ENCODE measurements at regions not wholly inside any gene's neighbourhood (a gene's known extent, or its start where the extent isn't known, plus 50 kb on each side); places are given as distances from the start of the nearest gene placed in this dataset.

DNA sequence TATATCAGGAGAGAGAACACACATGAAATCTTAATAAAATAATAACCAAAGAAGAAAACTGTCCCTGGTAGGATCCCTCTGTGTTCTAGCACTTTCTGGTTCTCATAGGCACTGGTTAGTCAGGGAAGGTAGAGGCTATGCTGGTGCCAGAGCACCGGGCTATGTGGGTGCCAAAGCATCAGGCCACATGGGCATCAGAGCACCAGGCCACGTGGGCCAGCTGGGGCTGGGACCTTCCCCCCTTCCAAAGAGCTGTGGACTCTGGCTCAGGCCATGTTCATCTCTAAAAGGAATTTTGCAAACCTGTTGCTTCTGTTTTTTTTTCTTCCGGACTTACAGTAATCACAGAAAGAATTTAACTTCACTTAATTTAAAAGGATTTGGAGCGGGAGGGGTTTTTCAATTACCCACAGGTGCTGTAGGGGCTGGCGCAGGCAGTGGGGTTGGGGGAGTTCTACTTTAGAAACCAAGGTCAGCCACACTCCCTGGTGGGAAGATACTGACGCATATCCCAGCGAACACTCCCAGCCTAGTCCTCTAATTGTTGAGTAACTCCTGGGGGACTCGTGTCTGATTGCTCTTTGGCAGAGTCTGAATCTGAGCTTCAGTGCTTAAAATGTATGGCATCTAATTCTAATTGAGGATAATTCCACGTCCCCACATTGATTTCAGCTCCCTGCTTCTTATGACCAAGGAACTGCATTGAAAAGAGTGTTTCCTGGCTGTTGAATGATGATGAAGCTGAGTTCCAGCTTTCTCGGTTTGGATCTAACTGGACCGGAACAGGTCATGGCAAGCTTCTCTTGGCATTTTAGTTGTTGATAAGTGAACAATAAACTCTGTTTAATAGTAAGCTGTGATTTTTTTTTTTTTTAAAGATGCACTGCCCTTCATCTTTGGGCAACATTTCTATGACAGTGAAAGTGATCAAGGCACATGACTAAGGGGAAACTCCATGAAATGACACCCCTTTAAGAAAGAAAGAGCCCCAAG lies 110.7 kb upstream of the FZD8 start:
- no peak for DNase-seq

DNA sequence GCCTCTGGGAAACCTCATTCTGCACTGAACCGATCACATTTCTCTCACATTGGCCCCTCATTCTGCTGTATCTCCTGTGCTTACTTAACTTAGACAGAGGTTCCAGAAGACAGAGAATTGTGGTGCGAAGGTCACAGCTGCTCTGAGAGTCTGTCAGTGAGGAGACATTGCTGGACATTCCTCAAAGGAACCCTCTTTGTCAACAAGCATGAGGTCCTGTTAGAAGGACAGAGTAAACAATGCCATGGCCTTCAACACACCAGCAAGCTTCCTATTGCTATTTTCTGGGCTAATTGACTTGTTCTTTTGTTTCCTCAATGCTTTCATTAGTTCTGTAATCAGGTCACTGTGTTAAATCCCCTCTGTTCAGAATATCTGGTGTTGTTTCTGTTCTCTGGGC lies 109.3 kb upstream of the FZD8 start:
- DNase-seq = no peak

DNA sequence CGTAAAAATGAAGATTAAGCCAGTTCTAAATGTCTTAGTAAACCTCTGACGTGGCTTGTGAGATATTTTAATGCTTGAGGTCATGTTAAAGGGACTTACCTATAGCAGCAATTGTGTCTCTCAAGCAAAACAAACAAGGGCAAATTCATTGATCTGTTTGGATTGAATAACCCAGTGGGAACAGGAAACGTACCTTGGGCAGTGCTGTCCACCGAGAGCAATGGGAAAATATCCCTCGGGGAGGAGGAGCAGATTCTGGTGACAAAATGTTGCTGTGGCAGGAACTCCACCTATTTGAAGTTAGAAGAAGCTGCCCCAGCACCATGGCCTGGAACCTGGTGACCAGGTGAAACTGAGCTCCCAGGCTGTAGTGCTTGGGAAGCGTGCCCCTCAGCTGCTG lies 107.1 kb upstream of the FZD8 start:
- DNase-seq = no peak

DNA sequence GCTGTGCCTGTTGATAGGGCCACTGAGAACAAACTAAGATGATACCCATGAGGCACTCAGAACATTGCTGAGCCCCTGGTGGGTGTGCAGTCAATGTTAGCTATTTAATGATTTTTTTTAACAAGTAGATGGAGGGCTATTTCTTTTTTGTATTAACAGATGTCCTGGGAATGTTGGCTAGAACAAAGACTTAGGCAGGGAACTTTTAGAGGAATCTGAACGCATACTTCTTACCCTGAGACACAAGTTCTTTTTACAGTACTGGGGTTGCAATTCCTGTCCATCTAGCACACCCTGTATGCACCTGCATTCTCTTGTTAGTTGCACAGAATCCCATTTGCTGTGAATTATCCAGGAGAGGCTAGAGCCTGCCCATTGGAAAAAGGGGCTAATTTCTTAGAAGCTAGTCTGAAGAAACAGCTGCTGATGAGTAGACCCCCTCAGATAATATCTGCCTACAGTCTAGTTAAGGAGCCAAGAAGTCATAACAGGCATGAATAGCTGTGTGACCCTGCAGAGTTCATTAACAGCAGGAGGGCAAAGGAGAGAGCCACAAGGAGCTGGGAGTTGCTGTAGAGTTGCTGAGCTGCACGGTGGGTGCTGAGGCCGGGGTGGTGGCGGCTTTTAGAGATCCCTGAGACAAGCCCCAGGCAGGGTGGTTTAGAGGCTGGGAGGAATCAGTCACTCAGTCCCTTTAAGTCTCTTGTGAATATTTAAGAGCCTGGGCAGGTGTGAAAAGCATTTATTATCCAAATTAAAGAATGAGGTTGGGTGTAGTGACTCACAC lies 103.7 kb upstream of the FZD8 start:
- DNase-seq = no peak

DNA sequence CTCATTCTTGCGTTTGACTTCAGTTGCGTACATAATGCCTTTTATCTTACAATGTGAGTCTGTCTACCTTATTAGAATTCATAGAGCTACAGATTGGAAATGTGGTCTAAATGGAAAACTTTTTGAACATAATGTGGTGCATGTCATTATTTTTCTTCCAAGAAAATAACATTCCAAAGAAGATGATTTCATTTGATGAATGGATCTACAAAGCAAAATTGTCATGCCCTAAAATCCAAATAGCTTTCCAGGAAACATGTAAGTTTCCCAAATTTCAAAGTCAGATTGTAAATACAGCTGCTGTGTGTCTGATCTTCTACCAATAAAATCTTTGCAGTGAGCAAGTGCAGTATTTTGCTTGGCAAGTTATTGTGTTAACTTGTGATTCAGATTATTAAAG lies 101.8 kb upstream of the FZD8 start:
- no peak for DNase-seq

DNA sequence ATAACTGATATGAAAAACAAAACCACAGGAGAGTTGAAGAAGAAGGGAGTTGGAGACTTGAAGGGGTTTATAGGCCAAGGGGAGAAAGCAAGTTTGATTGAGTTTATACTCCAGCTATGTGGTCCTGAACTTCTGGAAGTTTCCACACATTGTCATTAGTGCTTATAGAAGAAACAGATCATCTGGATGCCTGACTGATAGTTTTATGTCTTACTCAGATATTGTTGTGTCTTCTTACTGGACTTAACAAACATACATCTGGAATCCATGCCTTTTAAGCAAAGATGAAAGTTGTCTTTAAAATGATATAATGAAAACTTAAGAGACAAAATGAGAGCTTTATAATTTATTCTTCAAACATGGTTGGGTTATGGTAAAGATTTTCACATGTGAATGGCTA lies 101.3 kb upstream of the FZD8 start:
- no peak for DNase-seq

DNA sequence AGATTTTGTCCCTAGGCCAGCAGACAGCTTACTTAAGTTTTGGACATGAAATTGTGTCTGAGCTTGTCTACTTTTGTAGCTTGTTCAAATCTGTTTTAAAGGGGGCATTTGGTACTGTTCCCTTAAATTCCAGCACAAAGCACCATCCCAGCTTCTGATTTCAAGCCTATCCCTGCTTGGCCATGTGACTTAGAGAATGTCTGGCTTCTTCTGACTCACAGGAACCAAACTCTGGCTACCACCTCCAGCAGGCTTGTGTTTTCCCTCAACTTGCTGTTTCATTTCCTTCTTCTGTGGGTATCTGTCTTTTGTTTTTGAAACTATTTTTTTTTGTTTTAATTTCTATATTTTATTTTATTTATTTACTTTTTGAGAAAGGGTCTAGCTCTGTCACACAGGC lies 97.9 kb upstream of the FZD8 start:
- peak; percentile 36 for DNase-seq

DNA sequence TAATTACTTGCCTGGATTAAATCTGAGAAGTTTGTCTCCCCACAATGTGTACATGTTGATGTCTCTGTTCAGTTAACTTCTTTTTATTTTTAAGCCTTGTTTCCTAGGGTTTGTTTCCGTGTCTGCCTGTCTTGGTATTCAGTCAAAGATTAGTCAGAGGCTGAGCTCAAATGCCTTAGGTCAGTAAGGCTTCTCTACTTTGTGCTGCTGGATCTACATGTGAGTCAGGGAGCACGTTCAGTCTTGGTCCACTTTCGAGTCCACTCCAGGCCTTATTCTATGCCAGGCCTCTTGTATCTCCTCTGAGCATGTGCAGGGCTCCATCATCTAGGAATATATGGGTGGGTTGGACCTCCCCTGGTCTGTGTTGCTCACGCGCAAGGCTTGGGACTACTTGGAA lies 93.3 kb upstream of the FZD8 start:
- DNase-seq = no peak

DNA sequence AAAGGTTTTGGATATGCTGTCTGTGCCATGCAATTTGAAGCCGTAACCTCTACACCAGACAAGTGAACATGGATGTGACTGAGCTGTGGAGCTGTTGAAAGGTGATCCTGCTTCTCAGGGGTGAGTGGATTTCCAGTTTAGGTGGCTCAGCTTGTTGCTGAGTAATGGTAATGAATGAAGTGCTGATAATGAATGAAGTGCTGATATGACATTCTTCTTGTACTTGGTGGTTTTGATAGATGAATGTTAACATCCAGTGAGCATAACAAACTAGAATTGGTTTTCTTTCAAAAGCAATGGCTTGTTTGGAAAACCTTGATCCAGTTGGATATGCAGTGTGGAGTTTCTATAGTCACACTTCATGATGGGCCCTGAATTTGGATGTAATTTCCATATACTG lies 89.7 kb upstream of the FZD8 start:
- DNase-seq = no peak

DNA sequence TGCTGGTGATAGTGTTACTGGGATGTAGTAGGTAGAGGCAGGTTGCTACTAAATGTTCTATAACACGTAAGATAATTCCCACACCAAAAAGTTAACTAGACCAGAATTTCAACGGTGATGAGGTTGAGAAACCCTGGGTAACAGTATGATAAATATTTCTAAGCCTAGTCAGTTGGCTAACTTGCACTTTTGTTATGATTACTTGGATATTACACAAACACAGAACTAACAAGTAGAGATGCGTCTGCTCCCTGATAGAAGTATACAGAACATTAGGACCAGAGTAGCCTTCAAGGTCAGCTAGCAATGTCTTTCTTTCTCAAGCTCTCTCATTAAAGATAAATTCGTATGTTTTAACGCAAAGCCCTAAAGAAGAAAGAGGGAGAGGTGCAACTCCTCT lies 86.2 kb upstream of the FZD8 start:
- DNase-seq = no peak

DNA sequence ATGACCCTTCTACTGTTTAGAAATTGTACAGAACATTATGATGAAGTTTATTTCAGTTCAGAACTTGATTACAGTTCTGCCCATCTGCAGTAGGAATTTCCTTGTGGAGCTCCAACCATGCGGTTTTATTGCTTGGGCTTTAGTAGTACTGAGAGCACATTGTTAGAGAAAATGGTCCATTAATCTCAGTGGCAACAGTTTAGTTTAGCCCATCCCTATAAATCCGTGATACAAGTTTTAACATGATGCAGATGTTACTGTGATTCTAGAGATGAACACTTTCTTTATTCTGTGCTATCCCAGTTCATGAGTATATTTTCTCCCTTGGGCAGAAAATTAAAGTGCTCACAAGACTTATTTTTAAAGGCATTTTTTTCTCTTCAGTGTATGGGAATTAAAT lies 84.8 kb upstream of the FZD8 start:
- DNase-seq = no peak

DNA sequence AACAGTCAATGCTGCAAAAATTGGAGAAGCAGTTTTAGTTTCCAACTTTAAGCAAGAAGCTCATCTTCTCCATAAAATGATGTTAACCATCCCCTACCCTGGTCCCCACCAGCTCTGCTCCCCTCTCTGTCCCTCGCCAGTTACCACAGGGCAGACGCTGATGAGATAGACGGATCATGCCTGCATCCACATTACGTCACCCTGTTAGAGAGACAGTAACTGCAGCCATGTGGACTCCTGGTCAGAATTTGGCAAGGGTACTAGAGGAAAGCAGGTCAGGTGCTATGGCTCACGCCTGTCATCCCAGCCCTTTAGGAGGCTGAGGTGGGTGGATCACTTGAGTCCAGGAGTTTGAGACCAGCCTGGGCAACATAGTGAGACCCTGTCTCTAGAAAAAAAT lies 81.9 kb upstream of the FZD8 start:
- no peak for DNase-seq

DNA sequence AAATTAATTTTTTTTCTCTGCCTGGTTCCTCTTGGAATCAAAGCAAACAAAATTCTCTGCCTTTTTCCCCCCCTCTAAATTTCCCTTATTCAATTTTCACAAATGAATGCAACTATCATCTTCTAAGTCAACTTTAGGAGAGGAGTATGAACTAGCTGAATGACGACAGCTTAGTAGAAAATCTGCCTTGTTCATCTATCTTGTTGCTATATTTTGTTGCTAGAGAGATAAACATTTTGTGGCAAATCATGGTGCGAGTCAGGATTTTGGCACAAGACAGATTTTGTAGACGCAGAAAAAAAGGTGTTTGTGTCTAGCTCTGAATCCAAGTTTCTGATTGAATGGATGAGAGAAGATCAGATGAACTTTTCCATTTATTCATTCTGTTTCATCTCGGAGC lies 81.0 kb upstream of the FZD8 start:
- DNase-seq = no peak

DNA sequence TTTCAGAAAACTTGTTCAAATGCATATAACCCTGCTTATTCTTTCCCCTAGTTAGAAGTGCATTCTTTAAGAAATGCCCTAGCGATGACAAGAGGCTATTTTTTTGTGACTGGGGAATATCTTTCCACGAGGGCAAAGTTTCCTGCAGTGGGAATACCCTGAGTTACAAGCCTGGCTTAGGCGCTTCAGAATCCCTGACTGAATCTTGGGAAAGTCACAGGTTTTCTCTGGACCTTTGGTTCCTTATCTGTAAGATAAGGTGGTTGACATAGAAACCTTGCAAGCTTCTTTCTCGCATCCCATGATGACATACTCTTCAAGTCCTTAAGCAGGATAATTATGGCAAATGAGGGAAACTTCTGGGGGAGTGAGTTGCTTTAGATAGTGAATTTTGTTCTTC lies 80.5 kb upstream of the FZD8 start:
- DNase-seq = no peak

DNA sequence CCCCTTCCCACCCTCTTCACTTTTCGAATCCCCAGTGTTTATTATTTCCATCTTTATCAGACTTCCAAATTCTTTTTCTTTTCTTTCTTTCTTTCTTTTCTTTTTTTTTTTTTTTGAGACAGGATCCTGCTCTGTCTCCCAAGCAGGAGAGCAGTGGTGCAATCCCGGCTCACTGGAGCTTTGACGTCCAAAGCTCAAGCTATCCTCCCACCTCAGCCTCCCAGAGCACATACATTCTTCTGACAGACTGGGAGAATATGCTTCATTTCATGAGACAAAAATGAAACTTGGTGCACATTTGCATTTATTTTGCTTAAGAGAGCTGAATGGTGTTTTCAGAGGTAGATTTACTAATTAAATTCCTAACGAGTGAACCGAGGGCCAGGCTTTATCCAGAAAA lies 80.1 kb upstream of the FZD8 start:
- no peak for DNase-seq

DNA sequence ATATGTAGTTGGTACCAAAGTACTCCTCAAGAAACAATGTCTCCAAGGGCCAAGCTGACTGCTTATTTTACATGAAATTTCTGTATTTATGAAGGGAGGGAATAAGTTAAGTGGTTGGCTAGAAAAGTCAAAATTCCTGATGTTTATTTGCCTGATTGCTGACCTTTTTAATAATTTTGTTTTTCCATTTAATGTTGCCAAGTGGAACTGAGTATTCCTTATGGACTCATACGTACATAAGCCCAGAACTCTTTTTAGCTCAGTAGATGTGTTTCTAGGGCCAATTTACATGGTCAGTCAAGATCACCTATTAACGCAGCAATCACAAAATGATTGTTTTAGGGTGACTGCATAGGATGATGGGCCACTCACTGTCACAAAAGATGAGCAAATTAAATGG lies 78.3 kb upstream of the FZD8 start:
- no peak for DNase-seq

DNA sequence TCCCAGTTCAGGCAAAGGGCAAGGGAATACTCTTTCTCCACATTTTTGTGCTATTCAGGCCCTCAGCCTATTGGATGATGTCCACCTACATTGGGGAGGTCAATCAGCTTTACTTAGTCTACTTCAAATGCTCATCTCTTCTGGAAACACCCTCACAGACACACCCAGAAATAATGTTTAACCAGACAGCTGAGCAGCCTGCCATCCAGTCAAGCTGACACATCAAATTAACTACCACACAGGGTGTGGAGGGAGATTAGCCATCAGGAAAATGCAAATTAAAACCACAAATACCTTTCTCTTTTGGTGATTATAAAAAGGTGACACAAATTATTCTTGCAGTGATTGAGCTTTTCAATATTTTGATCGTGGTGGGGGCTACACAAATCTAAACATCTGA lies 74.7 kb upstream of the FZD8 start:
- peak; percentile 70 for DNase-seq

DNA sequence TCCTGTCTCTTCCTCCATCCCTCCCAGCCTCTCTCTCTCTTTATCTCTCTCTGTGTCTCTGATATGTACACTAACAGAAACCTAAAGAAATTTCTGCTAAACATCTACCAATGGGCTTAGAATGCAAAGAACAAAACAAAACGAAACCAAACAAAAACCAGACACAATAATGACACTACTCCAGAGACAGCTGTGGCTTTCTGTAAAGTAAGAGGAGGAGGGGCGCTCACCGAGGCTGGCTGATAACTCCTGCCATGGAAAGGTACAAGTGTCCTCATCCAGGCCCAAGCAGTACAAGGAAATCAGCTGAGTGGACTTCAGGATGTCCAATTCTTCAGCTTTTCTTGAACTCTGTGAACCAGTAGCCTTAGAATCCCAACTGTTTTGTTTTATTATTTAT lies 70.4 kb upstream of the FZD8 start:
- no peak for DNase-seq

DNA sequence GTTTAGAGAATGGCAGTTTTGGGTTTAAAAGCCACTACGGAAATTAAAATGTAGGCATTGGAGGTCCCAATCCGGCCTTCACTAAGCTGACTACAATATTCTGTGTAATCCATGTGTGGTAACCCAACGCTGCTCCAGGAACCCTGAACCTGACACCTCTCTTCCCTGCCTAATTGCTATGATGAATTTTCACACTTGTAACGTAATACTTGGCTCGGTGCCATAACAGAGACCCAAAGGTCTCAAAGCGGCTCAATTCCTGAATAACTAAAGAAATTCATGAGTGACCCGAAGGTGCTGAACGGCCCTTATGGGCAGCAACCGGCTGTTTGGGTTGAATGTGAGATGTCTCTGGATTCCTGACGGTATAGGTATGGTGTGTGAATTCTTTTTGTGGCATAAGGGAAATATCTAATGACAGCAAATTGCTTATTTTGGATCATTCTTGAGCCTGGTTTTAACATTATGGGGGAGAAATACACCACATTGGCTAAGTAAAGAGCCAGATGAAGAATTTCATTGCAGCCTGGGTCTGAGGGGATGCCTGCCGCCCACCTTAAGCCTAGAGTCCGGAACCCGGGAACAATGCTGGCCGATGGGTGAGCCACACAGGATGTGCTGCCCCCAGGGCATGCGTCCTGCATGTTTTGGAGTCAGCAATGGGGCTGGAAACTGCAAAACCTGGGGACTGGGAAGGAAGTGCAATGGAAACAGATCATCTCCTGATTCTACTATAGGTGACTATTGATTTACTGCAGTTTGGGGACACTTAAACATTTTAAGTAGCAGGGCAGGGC lies 69.7 kb upstream of the FZD8 start:
- no peak for DNase-seq

DNA sequence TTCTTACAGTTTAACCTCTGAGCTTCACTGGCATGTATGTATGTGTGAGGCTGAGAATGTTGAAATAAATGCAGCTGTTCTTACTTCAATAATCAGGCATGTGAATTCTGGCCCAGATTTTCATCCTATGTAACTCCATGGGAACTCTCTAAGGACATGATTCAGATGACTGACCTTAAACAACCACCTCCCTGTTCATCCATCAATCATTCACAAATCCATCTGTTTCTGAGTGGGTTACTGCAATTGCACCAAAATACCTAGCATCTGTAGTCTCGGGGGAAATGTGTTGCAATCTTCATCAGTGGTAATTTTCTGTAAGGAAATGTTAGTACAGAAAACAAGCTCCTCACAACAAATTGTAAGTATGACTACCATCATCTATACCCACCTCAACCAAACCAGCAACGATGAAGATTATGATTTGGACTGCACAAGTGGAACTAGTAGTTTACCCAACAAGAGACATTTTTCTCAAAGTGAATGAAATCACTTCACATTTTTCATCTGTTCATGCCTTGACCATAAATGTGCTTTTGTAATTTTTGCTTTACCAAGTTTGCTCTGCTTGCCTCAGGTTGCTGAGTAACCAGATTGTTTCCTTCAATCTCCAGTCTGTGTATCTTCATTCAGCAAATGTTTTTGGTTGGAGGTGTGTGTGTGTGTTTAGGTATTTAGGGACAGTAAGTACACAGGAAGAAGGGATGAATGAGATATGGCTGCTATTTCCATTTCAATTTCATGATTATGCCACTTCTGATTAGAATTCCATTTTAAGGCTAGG lies 65.7 kb upstream of the FZD8 start:
- peak; percentile 16 for DNase-seq

DNA sequence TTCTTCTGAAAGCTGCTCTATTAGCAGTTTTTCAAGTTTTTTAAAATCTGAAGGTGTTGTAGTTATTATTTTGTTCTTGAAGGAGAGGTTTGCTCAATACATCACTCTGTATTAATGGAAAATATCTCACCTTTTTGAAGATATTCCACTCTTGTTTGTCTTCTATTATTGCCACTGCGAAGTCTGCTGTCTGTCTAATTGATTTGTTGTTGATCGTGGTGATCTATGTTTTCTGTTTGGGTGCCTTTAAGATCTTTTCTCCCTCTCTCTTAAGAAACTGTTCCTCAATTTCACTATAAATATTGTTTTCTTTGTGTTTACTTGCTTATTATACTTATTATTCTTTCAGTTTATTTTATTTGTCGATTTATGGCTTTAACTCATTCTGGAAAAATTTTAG lies 64.9 kb upstream of the FZD8 start:
- no peak for DNase-seq

DNA sequence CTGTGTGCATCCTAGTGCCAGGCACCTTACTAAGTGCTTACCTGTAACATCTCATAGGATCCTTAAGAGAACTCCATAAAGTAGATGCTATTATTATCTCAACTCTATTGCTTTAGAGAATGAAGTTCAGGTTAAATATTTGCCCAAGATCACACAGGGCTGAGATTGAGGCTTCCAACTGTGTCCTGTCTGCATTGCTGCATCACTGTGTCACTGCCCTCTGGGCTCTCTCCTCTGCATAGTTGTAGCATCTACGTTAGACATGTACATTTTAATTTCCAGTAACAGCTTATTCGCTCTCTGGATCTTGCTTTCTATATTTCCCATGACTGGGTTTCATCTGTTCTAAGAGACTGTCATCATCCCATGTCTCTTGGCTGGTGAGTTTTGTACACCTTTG lies 63.6 kb upstream of the FZD8 start:
- peak; percentile 56 for DNase-seq

DNA sequence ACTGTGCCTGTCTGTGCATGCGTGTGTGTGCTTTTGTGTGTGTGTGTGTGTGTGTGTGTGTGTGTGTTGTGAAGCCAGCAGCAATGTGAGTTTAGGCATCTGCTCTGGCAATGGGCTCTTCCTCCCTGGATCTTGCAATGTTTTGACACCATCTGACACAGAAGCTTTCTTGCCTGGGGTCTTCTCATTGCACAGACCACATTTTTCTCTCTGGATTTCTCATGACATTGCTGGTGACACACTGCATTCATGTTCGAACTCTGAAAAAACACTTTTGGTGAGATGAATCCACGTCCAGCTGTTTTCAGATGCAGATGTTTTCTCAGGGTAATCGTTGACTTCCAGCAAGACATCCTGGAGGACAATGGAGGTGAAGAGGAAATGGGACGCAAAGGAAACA lies 63.0 kb upstream of the FZD8 start:
- no peak for DNase-seq

Data from kidney glomerular epithelial cell (primary cell).